NOMO-1 treated with DMSO at 0.1 percent for 48 hours (cell line): ENCODE measurements at regions not wholly inside any gene's neighbourhood (a gene's known extent, or its start where the extent isn't known, plus 50 kb on each side); places are given as distances from the start of the nearest gene placed in this dataset.
"Not testable (repeated sequence)": the region's sequence is repeated elsewhere in the genome, so short reads cannot be mapped to it uniquely, and the experiment has no call there.

ENCODE experiments used
- DNase-seq: peaks from one replicate; lab custom pipeline; 2025; ENCODE audit not compliant: unreplicated experiment; lab: John Stamatoyannopoulos, UW

DNA sequence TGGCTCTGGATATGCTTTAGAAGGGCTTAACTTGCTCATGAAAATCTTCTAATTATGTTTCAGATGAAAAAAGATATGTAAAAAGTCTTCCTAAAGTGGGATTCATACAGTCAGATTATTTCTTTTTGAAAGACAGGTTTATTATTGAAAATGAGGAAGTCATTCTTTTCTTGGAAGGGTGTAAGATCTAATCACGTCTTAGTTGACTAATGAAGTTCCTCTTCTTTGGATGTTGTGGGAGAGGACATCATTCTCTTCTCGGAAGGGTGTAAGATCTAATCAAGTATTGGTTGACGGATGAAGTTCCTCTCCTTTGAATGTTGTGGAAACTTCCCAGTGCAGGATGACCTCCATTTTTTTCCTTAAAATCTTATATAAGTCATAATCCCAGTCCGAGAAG is 74.9 kb downstream of the ALG10 start:
- peak; percentile 80 for DNase-seq

DNA sequence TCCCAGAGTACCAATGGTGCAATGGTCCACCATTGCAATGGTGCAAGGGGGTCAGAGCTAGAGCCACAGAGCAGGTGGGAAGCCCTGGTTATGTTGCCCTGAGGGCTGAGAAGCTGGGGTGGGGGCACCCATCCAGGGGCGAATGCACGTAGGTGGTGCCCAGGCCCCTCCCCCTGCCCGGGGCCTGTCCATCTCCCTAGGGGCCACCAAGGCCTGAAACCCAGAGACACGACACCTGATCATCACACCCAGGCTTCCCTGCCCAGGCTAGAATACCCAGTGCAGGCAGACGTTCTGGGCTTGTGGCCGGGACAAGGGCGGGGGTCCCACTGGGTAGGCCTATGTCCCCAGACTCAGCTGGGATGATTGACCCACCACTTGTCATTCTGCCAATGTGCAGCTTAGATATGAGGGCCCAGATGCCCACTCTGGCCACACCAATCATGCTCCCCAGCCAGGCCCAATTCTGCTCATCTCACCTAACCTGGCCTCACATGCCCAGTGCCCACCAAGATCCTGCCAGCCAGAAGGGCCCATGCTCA is 83.2 kb downstream of the ALG10 start:
- DNase-seq: no peak

DNA sequence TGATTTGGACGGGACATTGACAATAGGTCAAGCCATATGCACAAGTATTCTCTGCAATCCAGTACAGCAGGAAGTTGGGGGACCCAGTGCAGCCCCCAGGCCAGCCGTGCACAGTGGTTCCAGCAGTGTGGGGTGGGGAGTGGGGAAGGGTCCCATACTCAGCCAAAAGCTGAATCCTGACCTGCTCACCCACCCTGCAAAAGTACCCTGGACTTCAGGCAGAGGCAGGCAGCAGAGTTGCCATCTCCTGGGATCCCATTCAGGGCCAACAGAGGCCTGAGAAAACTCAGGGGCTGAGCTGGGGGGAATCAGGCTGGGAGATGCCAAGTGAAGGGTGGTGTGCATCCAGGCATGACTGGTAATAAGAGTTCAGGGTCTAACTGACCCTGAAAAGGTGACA is 83.9 kb downstream of the ALG10 start:
- DNase-seq: no peak

DNA sequence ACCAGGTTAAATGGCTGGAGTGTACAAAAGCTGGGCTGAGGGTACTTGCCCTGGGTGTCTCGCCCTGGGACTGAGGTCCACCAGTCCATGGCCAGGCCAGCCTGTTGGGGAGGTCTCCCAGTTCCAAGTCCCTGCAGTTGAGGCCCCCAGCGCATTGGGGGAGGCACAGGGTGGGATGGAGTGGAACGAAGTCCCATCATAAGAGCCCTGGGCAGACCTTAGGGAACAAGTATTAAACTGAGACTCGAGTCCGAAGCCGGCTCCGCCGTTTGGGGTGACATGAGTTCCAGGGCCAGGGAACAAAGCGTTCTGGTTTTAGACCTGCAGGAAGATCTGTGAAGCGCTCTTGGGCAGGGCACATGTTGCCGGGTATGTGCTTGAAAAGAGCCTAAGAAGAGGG is 84.7 kb downstream of the ALG10 start:
- no peak for DNase-seq

DNA sequence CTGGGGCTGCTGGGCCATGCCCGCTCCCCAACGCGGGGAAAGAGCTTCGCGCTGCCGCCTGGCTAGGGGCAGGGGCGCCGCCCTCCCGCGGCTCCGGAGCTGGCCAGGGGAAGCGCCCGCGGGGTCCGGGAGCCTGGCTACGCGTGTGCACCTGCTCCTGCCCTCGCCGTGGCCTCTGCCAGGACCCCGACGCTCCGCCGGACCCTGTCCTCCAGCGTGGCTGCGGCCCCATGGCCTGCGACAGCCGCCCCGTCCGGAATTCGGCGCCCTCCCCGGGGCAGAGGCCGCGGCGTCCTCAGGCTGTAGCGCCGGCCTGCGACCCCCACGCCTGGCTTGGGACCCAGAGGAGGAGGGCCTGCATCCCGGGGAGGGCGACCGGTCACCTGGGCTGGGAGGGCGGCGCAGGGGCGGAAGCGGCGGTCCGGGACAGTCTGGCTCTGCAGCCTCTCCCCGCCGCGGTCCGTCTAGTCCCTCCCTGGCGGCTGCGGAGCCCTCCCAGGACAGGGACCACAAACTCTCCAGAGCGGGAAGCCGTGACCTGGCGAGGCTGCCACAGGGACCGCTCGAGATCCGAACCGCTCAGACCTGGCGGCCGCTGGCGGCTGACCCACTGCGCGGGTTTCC is 85.6 kb downstream of the ALG10 start:
- DNase-seq: no peak

DNA sequence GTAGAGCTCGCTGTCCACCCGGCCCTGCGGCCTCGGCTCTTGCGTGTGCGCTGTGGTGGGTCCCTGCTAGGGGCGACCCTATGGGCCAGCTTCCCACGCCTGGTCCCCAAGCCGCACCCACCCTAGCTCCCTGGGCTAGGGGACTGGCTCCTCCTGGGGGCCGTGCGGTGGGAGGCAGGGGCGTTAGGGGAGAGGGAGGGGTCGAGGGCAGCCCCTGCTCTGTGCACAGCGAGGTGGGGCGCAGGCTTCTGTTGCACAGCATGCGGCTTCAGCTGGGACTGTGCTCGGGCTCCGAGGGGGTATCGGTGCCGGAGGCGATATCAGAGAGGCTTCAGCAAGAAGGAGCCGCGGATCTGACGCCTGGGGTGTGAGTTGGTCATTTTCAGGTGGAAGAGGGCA is 86.1 kb downstream of the ALG10 start:
- DNase-seq: no peak

DNA sequence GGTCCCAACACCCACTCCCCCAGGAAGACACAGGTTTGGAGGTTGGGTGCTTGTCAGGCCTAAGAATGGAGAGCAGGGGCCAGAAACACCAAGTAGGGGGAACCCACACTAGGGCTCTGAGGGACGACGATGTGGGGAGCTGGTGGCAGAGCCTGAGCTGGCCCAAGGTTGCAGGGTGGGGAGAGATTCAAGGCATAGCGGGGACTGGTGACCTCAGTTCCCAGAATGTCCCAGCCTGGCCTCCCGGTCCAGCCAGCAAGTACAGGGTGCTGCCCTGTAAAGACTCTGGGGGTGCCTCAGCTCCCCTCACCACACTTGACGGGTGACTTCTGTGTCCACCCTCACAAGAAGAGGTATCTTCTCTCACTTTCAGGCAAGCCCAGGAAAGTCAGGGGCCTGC is 86.7 kb downstream of the ALG10 start:
- DNase-seq: no peak

DNA sequence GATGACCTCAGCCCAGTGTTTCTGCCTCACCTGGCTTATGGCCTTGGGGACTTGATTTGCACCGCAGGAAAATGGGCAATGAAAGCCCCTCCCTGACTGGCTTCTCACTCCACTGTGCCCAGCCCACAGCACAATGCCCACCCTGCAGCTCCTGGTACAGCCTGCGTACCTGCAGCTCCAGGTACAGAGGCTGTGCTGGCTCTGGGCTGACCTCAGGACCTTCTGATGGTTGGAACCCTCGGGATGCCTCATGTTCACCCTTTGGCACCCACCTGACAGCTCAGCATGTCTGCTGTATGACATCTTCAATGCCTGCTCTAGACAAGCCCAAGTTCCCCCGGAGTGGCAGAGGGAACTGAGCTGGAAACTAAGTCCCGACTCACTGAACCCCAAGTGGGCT is 87.1 kb downstream of the ALG10 start:
- no peak for DNase-seq

DNA sequence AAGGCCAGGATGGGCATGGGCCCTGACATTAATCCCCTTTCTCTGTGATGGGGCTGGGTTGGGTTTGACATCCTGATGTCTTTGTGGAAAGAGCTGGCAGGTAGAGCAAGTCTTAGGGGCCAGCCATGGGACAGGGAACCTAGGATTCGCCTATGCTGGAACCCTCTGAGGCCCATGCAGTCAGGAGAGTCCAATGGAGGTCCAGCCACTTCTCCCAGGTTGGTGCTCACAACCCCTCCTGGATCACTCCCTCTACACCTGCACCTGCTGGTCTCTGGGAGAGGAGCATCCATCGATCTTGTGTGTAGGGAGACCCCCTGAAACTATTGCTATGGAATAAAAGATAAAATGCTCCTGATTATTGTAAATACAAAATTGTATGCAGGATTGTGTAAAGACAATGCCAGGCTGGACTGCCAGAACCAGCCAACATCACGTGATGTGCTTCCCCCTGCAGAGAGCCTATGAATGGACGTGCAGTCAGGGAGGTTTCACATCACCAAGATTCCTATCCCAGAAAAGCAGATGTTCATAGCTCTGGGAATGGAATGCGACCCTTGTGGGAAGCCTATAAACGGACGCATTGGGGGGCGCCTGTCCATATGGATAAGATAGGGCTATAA is 87.7 kb downstream of the ALG10 start:
- not testable (repeated sequence) for DNase-seq

DNA sequence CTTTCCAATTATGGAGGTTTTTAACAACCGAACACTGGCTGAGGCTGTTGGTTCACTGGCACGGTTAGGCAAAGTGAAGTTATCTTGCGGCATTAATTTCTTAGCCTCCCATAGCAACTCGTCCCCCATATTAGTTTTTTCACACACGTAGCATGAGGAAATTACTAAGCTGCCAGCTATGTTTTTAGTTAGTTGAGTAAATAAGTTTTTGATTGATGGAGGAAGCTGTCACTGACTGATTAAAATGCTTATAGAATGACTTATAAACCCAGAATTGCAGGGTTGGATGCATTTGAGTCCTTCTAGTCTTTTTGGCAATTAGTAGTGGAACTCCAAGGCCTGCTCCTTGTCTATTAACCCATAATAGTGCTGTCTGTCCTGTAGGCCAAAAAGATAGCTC is 97.1 kb downstream of the ALG10 start:
- no peak for DNase-seq

DNA sequence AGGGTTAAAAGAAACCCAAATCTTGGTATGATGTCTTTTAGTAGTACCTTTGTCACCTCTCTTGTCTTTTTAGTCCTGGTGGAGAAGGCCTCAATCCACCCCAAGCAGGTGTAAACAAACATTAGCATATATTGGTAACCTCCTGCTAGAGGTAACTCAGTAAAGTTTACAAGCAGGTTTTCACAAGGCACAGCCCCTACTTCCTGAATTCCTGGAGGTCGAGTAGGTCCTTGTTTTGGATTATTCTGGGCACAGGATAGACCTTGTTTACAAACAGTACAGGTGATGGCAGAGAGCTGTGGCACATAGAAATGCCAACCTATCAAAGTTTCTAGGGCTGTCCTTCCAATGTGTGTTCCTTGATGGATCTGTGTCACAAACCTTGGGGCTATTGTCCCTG is 99.1 kb downstream of the ALG10 start:
- no peak for DNase-seq

DNA sequence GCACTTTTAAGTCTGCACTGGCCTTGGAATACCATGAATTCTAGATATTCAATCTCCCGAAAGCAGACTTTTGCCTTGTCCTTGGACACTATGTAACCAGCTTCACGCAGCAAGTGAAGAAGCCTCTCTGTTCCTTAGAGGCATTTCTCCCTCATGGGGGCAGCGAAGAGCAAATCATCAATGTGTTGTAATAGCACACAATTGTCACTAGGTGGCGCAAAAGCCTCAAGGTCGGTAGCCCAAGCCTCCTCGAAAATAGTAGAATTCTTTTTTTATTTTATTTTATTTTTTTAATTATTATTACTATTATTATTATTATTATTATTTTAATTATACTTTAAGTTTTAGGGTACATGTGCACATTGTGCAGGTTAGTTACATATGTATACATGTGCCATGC is 100.8 kb downstream of the ALG10 start:
- peak; percentile 47 for DNase-seq

DNA sequence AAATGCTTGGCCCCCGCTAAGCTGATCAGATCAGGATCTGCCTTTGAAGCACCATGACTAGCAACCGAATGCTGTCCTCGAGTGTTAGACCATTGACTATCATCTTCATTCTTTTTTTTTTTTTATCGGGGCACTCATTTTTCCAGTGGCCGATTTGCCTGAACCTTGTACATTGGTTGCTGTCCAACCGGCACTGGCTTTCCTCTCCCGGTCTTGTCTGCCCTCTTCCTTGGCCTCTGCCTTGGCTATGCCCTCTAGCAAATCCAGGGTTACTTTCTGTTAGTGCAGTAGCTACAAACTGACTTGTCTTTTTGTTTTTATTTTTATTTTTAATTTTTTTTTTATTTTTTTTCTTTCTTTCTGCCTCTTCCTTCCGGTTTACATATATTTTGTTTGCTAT is 102.3 kb downstream of the ALG10 start:
- DNase-seq: no peak

DNA sequence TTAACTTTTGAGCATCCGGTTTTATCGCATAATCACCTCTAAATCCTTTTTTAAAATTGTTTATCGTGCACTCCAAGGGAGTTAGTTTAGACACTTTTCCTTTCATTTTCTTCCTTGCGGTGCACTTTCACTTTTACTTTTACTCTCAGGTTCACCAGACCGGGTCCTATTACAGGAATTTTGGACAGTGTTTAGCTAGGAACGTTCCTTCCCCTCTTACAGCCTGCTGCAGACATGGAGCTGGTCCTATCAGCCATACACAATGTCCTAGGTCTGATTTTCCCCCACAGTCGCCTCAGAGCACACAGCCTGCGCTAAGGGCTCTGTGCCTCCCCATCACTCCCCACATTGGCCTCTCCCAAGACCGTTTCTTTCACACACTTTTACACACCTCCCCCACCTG is 103.9 kb downstream of the ALG10 start:
- DNase-seq: peak; percentile 52

DNA sequence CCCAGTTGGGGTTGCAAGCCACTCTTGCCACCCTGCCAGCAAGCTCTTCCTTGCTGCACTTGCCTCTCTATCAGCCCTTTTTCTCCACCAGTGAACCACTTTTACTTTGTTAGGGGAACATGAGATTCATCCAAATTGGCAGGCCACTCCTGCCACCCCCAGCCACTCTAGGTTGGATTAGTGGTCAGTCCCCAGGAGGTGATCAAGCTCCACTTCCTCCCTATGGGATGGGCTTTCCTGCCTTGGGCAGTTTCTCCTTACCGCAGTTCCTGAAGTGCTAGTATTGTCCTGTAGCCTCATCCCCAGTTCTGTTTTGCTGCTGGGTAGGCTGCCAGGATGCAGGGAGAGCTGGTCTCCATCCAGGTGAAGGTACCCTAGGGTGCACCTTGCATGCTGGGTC is 104.5 kb downstream of the ALG10 start:
- no peak for DNase-seq

DNA sequence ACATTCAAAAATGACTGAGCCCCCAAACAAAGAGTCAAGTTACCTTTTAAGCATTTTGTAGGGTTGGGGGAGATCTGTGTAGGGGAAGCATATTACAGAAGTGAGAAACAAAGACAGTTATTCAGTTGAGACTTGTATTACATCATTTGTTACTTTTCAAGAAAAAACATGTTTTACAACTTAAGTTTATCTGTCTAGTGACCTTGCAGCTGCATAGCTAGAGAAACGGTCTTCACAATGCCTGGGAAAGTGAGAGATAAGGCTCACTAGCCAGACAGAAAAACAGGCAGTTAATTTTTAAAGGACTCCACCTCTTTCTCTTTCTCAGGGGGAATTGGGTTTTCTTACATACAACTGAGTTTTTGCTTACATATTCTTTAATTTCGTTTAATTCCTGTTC is 105.1 kb downstream of the ALG10 start:
- DNase-seq: not testable (repeated sequence)

DNA sequence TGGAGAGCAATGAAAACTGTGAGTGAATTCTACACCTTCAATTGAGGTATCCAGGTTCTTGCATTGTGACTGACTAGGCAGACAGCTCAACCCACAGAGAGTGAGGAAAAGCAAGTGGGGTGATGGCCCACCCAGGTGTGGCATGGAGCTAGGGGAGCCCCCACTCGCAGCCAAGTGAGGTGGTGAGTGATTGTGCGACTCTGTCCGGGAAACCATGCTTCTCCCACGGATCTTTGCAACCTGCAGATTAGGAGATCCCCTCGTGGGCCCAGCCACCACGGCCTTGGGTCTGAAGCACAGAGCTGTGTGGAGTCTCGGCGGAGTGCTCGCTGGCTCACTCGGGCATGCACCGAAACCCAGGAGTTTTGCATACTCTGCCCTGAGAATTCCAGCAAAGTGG is 120.1 kb downstream of the ALG10 start:
- DNase-seq: no peak

DNA sequence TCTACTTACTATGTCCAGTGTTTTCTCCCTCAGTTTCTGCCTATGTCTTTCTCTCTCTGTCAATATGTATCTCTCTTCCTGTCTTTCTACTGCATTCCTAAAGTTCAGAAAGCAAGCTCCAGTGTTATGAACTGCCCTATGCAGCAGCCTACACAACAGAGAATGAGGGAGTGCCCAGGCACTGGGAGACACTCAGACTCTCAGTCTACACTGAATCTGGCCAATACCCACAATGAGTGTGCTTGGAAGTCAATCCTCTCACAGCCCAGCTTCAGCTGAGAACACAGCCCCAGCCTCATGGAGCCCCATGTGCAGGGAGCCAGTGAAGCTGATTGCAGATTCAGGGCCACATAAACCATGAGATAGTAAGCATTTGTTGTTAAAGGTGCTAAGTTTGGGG is 128.7 kb downstream of the ALG10 start:
- DNase-seq: no peak

DNA sequence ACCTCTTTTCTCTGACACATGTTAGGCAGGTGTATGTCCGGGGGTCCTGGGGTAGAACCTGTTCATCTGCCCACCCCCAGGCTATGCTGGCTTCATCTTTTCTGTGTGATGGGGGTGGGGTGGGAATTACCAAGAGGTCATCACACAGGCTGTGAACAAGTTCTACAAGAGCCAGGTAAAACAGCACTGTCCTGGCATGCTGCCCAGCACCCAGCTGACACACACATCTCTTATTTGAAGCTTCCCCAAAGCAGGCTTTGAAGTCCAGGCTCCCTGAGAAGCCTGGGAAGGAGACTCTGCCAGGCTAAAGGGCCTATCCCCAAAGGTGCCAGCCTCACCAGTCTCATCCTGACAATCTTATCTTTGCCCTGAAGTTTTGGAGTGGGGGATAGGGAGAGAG is 141.1 kb downstream of the ALG10 start:
- DNase-seq: no peak

DNA sequence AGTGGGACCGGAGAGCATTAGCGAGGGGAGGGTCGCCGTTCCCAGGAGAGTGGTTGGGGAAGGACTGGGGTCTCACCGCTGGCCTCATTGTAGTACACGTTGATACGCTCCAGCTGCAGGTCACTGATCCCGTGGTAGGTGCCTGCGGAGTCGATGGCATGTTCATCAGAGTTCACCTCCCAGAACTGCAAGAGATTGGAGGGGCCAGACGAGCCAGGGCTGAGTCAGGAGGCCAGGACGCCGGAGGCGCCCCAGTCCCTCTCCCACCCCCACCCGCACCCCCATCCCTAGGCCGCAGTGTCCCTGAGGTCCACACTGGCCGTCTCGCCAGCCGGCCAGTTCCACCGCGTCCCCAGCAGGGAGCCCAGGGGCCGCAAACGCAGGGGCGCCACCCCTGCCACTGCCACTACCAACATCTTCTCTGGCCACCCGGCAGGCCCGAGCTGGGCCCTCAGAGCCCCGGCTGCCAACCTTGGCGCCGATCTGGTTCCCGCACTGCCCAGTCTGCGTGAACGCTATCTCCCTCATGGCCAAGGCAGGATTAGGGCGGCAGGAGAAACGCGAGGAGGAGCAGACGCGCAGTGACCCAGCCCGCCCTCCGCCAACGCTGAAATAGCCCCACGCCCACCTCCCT is 144.2 kb downstream of the ALG10 start:
- no peak for DNase-seq

DNA sequence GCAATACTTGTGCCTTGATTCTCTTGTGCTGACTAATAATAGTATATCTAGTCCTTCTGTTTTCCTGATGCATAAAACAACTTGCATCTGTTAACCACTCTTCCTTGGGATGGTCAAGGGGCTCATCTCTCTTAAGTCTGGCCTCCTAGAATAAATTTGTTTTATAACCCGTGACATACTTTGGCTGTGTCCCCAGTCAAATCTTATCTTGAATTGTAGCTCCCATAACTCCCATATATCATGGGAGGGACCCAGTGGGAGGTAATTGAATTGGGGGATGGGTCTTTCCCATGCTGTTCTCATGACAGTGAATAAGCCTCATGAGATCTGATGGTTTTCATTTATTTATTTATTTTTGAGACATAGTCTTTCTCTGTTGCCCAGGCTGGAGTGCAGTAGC is 146.2 kb downstream of the ALG10 start:
- not testable (repeated sequence) for DNase-seq

DNA sequence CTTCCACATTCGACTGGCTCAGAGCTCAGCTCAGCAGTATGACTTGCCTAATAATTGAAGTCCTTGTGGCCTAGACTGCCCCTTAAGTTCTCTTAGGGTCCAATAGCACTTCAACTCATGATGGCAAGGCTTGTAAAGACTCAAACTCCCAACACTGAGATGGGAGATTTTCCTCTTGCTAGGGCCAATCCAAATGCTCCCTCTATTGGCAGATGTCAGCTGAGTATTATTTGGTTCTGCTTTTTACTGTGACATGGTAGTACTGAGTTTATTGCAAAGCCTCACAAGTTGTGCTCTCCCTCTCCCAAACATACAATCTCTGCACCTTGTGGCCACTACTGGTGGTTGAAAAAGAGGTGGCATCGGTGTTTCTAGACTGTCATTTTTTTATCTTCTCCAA is 164.2 kb downstream of the ALG10 start:
- no peak for DNase-seq

DNA sequence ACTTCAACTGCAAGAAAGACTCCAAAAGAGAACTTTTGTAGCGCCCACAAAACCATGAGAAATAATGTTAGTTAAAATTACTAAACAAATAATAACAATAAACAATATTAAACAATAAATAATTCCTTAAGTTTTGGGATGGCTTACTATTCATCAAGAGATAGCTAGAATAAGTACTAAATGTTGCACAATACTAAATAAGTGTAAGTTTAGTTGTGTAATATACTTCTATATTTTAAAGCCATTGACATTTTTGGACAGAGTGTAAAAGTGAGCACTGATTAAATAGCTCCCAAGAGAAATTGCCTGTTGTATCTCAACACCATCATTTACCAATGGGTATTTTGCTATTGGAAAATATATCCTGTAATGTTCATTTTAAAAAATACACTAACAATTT is 166.7 kb downstream of the ALG10 start:
- DNase-seq: no peak
